ENCODE measurements at regions not wholly inside any gene's neighbourhood (a gene's known extent, or its start where the extent isn't known, plus 50 kb on each side); places are given as distances from the start of the nearest gene placed in this dataset.
A peak's percentile ranks its signal among the peaks of the same experiment; 100 is the strongest.

DNA sequence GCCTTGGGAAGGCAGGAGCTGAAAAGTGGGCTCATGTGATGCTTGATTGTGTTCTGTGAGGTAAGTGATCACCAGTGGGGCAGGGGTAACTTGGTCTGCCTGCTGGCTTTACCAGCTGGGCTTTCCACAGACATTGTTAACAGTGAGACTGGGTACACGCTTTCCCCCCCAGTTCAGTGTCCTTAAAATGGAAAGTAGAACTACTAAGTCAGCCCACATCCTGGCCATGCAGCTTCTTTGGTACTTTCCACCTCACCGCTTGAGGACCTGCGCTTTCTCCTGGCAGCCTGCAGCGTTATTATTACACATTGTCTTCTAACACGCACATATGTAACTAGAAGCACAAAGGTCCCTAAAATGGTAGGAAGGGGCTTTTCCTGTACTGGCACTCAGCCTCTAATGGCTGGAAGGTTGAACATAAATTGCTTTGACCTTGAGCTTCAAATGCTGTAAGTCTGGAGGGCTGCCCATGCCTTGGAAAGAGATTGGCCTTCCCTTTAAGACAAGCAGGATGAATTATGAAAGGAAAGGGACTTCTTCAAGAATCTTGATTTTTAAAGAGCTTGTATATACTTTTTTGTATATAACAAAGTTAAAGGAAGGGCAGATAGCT lies 216.1 kb upstream of the ROPN1 start:
- TF ChIP-seq, protein P1, sequence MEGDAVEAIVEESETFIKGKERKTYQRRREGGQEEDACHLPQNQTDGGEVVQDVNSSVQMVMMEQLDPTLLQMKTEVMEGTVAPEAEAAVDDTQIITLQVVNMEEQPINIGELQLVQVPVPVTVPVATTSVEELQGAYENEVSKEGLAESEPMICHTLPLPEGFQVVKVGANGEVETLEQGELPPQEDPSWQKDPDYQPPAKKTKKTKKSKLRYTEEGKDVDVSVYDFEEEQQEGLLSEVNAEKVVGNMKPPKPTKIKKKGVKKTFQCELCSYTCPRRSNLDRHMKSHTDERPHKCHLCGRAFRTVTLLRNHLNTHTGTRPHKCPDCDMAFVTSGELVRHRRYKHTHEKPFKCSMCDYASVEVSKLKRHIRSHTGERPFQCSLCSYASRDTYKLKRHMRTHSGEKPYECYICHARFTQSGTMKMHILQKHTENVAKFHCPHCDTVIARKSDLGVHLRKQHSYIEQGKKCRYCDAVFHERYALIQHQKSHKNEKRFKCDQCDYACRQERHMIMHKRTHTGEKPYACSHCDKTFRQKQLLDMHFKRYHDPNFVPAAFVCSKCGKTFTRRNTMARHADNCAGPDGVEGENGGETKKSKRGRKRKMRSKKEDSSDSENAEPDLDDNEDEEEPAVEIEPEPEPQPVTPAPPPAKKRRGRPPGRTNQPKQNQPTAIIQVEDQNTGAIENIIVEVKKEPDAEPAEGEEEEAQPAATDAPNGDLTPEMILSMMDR (IDR thresholded peaks at IDR 0.05; ENCODE audit: extremely low read depth, missing control alignments) = no peak

DNA sequence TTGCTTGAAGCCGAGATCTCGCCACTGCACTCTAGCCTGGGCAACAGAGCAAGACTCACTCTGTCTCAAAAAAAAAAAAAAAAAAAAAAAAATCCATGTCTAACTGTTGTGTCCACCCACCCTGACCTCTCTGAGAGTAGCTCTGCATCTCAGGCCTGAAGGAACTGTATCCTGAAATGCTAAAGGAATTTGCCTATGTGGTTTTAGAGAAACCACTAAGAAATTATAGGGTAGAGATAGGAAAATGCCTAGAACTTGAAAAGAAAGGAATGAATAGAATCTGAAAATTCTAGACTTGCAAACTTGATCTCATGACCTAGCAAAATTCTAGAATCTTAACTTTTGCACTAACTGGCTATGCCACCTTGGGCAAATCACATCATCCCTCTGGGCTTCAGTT lies 217.5 kb upstream of the ROPN1 start:
- TF ChIP-seq, protein P1 (IDR thresholded peaks at IDR 0.05; ENCODE audit: extremely low read depth, missing control alignments) = no peak
- DNase-seq (ENCODE audit: low spot score) = no peak

More for the DNA sequence above, 216.1 kb upstream of the ROPN1 start:
- DNase-seq (ENCODE audit: low spot score) = peak; percentile 57

DNA sequence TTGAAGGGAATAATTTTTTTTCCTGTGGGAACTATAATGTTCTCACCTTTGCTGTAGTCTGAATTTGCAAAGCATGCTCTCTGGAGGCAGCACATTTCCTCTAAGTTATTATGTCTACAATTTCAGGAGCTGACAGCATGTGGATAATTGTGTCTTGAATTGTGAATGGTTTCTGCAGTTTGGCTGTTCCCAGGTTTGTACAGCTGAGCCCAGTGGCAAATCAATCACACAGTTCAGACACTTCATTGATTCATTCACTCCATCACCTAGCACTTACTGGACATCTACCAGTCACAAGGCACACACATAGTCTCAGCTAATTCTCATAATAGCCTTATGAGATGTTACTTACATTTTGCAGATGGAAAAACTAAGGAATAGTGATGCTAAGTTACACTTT lies 219.0 kb upstream of the ROPN1 start:
- no peak for DNase-seq (ENCODE audit: low spot score)
- TF ChIP-seq, protein P1 (IDR thresholded peaks at IDR 0.05; ENCODE audit: extremely low read depth, missing control alignments) = no peak

DNA sequence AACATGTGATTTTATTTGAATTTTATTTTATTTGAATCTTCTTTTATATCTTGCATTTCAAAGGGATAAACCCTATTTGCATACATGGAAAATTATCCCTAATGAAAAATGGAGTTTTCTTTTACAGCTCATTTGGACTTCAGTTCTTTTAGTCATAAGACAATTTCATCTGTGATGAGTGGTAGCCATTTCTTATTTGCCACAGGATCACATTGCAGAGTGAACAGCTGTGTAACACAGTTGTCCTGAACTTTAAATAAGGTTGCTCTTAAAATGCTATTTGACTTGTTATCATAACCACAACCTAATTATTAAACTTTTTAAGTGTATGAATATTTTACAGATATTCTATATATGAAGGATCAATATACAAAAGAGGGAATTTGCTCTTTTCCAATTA lies 221.7 kb upstream of the ROPN1 start:
- TF ChIP-seq, protein P1 (IDR thresholded peaks at IDR 0.05; ENCODE audit: extremely low read depth, missing control alignments) = no peak
- DNase-seq (ENCODE audit: low spot score) = no peak

DNA sequence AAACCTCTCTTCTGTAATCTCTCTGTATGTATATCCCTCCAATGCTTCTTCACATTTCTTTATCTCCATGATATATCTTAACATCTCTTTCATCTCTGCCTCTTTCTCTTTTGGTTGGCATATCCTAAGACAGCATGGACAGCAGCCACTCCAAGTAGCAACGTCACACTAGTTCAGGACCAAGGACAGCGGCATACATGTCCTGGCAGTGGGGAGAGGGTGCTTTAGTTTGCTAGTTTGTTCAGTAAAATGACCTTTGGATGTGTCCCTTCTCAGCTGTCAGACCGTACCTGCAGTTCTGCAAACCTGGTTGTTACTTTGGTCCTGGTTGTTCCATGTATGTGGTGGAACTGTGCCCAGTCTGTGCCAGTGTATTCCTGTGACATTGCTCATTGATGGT lies 225.6 kb upstream of the ROPN1 start:
- DNase-seq (ENCODE audit: low spot score) = peak; percentile 35
- TF ChIP-seq, protein P1 (IDR thresholded peaks at IDR 0.05; ENCODE audit: extremely low read depth, missing control alignments) = no peak

DNA sequence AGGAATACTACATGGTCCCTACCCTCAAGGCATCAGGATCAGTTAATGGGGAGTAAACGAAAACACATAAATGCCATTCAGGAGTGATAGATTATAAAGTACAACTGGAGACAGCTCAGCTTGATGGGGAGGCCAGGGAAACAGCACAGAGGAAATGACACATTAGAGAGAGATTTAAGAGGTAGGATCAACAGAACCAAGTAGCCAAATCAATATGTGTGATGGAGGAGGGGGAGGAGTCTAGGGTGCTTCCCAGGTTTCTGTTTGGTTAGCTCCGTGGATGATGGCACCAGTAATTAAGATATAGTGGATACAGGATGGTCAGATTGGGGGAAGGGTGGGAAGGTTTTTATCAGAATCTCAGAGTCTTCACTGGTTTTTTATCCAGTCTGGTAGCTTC lies 229.5 kb upstream of the ROPN1 start:
- TF ChIP-seq, protein P1 (IDR thresholded peaks at IDR 0.05; ENCODE audit: extremely low read depth, missing control alignments) = no peak
- DNase-seq (ENCODE audit: low spot score) = no peak

DNA sequence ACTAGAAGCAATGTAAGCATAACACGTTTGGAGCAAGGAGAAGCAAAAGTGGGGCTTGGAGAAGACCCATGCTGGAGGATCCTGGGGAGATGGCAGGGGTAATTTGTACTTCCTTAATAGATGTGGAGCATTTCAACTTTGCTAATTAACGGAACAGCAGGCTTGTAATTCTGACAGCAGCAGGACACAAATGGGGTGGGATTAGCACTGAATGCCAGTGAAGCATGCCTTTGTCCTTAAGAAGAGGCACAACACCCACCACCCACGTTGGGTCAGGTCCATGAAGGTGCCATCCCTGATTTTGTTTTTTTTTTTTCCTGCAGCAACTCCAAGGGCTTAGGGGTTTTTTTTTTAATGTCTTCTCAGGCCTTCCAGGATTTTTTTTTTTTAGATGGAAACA lies 231.9 kb upstream of the ROPN1 start:
- no peak for DNase-seq (ENCODE audit: low spot score)

More for the DNA sequence above, 231.9 kb upstream of the ROPN1 start:
- TF ChIP-seq, protein P1 (IDR thresholded peaks at IDR 0.05; ENCODE audit: extremely low read depth, missing control alignments) = no peak
